ENCODE measurements at regions not wholly inside any gene's neighbourhood (a gene's known extent, or its start where the extent isn't known, plus 50 kb on each side); places are given as distances from the start of the nearest gene placed in this dataset.

DNA sequence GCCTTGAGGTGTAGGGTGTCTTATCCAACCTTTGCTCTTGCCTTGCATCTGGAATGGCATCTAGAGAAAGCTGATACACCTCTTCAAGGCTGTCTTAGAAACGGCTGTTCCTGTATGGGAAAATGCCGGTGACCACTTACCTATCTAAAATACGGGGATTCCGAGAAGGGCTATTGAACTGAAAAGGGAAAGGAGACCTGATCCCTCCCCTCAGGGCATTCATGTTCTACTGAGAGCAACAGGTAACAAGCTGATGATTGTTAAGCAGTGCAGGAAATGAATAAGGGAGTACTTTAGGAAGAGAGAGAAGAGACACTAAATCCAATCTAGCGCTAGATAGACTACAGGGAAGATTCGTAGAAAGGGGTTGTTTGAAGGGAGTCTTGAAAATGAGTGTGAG lies 1388.1 kb downstream of the FAM181B start:
- TF ChIP-seq, protein P1, sequence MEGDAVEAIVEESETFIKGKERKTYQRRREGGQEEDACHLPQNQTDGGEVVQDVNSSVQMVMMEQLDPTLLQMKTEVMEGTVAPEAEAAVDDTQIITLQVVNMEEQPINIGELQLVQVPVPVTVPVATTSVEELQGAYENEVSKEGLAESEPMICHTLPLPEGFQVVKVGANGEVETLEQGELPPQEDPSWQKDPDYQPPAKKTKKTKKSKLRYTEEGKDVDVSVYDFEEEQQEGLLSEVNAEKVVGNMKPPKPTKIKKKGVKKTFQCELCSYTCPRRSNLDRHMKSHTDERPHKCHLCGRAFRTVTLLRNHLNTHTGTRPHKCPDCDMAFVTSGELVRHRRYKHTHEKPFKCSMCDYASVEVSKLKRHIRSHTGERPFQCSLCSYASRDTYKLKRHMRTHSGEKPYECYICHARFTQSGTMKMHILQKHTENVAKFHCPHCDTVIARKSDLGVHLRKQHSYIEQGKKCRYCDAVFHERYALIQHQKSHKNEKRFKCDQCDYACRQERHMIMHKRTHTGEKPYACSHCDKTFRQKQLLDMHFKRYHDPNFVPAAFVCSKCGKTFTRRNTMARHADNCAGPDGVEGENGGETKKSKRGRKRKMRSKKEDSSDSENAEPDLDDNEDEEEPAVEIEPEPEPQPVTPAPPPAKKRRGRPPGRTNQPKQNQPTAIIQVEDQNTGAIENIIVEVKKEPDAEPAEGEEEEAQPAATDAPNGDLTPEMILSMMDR (conservative IDR thresholded peaks at IDR 0.05 in 1 of 2, IDR thresholded peaks at IDR 0.05 in 1 of 2; ENCODE audit: extremely low read depth in 1 of 2, insufficient read depth in 1 of 2, low read depth in 1 of 2, low read length in 2 of 2) = no peak
- no peak for TF ChIP-seq EZH2 (IDR thresholded peaks at IDR 0.05; ENCODE audit: borderline replicate concordance, low read length)

All from mammary epithelial cell (primary cell).